B cell (primary cell): ENCODE measurements at regions not wholly inside any gene's neighbourhood (a gene's known extent, or its start where the extent isn't known, plus 50 kb on each side); places are given as distances from the start of the nearest gene placed in this dataset.

Source experiments
- ATAC-seq: fragments of 200-7000 bp; cut with Tn5 transposase; one replicate; pipeline ENCODE4 v1.10.0; 2021; ENCODE audit warnings: low read depth, mild to moderate bottlenecking, moderate number of reproducible peaks, moderate library complexity
- CTCF ChIA-PET: fragments of 350-600 bp; sonication (Branson Sonifier 250); formaldehyde crosslinking; loops from one replicate; lab custom pipeline; 2021; ENCODE audit warnings: antibody characterized with exemption, inconsistent platforms; lab: Charles Lee
- POLR2A ChIA-PET: fragments of 350-600 bp; sonication (Branson Sonifier 250); formaldehyde crosslinking; loops from one replicate; lab custom pipeline; 2021; ENCODE audit warnings: antibody characterized with exemption; lab: Charles Lee
- DNase-seq: peaks from one replicate; pipeline ENCODE4 v3.0.0; 2013
- H2AFZ ChIP-seq: 2 replicates; pipeline ENCODE4 v1.6.1; 2012; ENCODE audit warnings: mild to moderate bottlenecking, low read depth, low read length; ENCODE audit not compliant: insufficient read depth, poor library complexity, severe bottlenecking
- H3K27ac ChIP-seq, 2 donors: 1 replicate in 1 of 2; 2 replicates in 1 of 2; pipeline ENCODE4 v1.5.1; 2012 to 2013; ENCODE audit warnings: low read length in 2 of 2, mild to moderate bottlenecking in 2 of 2, moderate library complexity in 1 of 2
- H3K27me3 ChIP-seq, 4 experiments: fragments of 200-600 bp in 1 of 4; sonication (generic) in 1 of 4; replicated peaks in 1 of 4; 1 replicate in 2 of 4; 2 replicates in 2 of 4; pipeline versions ENCODE4 v1.6.1 to v1.7.0; 2013 to 2016; ENCODE audit warnings: low read length in 3 of 4, mild to moderate bottlenecking in 2 of 4, mixed read lengths in 1 of 4, moderate library complexity in 1 of 4; ENCODE audit not compliant: insufficient read depth in 4 of 4, control insufficient read depth in 3 of 4; ENCODE audit errors: control extremely low read depth in 1 of 4
- H3K36me3 ChIP-seq, 2 experiments: replicated peaks in 1 of 2; 1 replicate in 1 of 2; 2 replicates in 1 of 2; pipeline versions ENCODE4 v1.6.1 to v1.7.1; 2013; ENCODE audit warnings: low read length in 1 of 2; ENCODE audit not compliant: insufficient read depth in 2 of 2, control insufficient read depth in 1 of 2; ENCODE audit errors: control extremely low read depth in 1 of 2, extremely low read depth in 1 of 2
- H3K4me1 ChIP-seq, 2 donors: fragments of 200-600 bp in 1 of 2; sonication (generic) in 1 of 2; 1 replicate in 1 of 2; 2 replicates in 1 of 2; pipeline versions ENCODE4 v1.5.1 to v1.6.1; 2013 to 2017; ENCODE audit warnings: low read length in 2 of 2; ENCODE audit not compliant: control insufficient read depth in 2 of 2, insufficient read depth in 2 of 2
- H3K4me2 ChIP-seq: replicated peaks from 2 replicates; pipeline ENCODE3; 2012; ENCODE audit warnings: mild to moderate bottlenecking, low read depth, low read length; ENCODE audit not compliant: poor library complexity, severe bottlenecking
- H3K4me3 ChIP-seq, 5 experiments: fragments of 200-600 bp in 1 of 5; sonication (generic) in 1 of 5; 1 replicate in 3 of 5; 2 replicates in 2 of 5; pipeline versions ENCODE4 v1.5.1 to v1.7.0; 2011 to 2016; ENCODE audit warnings: low read length in 4 of 5, mild to moderate bottlenecking in 4 of 5, low read depth in 2 of 5, control low read depth in 1 of 5, moderate library complexity in 1 of 5; ENCODE audit not compliant: insufficient read depth in 1 of 5; ENCODE audit errors: control extremely low read depth in 1 of 5, extremely low read depth in 1 of 5
- H3K79me2 ChIP-seq: fragments of 200-600 bp; sonication (generic); one replicate; pipeline ENCODE4 v1.6.0; 2016; ENCODE audit warnings: low read length; ENCODE audit not compliant: control insufficient read depth, insufficient read depth
- H3K9ac ChIP-seq: fragments of 200-600 bp; sonication (generic); 2 replicates; pipeline ENCODE4 v1.6.1; 2017; ENCODE audit warnings: mild to moderate bottlenecking, low read length, moderate library complexity
- H3K9me3 ChIP-seq, 3 donors: one replicate each; pipeline versions ENCODE4 v1.6.1 to v1.7.1; 2013; ENCODE audit warnings: low read length in 2 of 3; ENCODE audit not compliant: control insufficient read depth in 2 of 3, insufficient read depth in 1 of 3; ENCODE audit errors: control extremely low read depth in 1 of 3
- H4K20me1 ChIP-seq: 2 replicates; pipeline ENCODE4 v1.6.0; 2012; ENCODE audit warnings: mild to moderate bottlenecking, low read length; ENCODE audit not compliant: insufficient read depth, control insufficient read depth, poor library complexity, severe bottlenecking
- H3K27ac Mint-ChIP-seq: one replicate; pipeline ENCODE4 v1.8.0; 2021; ENCODE audit warnings: mixed read lengths
- H3K27me3 Mint-ChIP-seq: one replicate; pipeline ENCODE4 v1.8.0; 2021; ENCODE audit warnings: mixed read lengths
- H3K4me1 Mint-ChIP-seq: one replicate; pipeline ENCODE4 v1.8.0; 2021; ENCODE audit warnings: mixed read lengths
- H3K4me3 Mint-ChIP-seq: one replicate; pipeline ENCODE4 v1.8.0; 2021; ENCODE audit warnings: mixed read lengths
- H3K9me3 Mint-ChIP-seq: one replicate; pipeline ENCODE4 v1.8.0; 2022; ENCODE audit warnings: mixed read lengths; ENCODE audit not compliant: insufficient read depth
- CTCF ChIP-seq: fragments of 200-600 bp; IDR thresholded peaks from one replicate; pipeline ENCODE4 v1.8.0; 2022; ENCODE audit warnings: antibody characterized with exemption, mild to moderate bottlenecking
- EZH2 ChIP-seq: IDR thresholded peaks from 2 replicates; pipeline ENCODE4 v1.6.1; 2012; ENCODE audit warnings: borderline replicate concordance, low read depth, mild to moderate bottlenecking, moderate library complexity, low read length; ENCODE audit not compliant: insufficient read depth, poor library complexity, severe bottlenecking
- WGBS: methylation state at CpG from one replicate; pipeline ENCODE4 v1.1.5; 2013; ENCODE audit warnings: missing lambda C conversion rate; ENCODE audit not compliant: insufficient coverage; 5-methylcytosine and 5-hydroxymethylcytosine counted together
- intact Hi-C: fragments of 100-400 bp; cut with micrococcal nuclease; formaldehyde crosslinking; loops from one replicate; pipeline ENCODE4 v1.10.0; 2022

GRCh38 chrX:110425222-110426154, 66.8 kb downstream of the RTL9 start:
- Histone ChIP-seq H4K20me1 (no peaks in the 10 kb centered on the region), H3K36me3 (no peaks in the 10 kb centered on the region), H3K9ac (no peak overlapping the region), H3K9me3 (no peaks in the 10 kb centered on the region), H3K4me3 (no peak overlapping the region), H3K79me2 (no peaks in the 10 kb centered on the region), H3K4me2 (no peak overlapping the region), H2AFZ (no peak overlapping the region), H3K27me3 (no peaks in the 10 kb centered on the region), H3K4me1 (no peaks in the 10 kb centered on the region), H3K27ac (no peak overlapping the region)
- no peaks in the 10 kb centered on the region for H3K27me3 Mint-ChIP-seq
- no peaks in the 10 kb centered on the region for H3K4me1 Mint-ChIP-seq
- POLR2A ChIA-PET, result no interaction called here
- CTCF ChIA-PET, result interaction anchor here (1.3 to 2.3 kb wide), 2 partner anchors 10 to 13 kb away, joined by 3 to 6 read pairs; no protein-coding TSS in a partner anchor
- intact Hi-C loops, result no loop called here
- no peak for DNase-seq
- H3K27ac Mint-ChIP-seq, result no peak overlapping the region
- WGBS, result no CpG with 5 or more reads among the region's 9 CpGs
- TF ChIP-seq EZH2 (no peak), CTCF (no peak)
- no peak overlapping the region for H3K4me3 Mint-ChIP-seq
- H3K9me3 Mint-ChIP-seq, result no peaks in the 10 kb centered on the region
- no peak for ATAC-seq

- ChIA-PET CTCF (interaction anchor here (1.3 kb wide), 1 partner anchor 10 kb away, joined by 3 read pairs; no protein-coding TSS in a partner anchor), POLR2A (no interaction called here)
- Histone ChIP-seq H2AFZ (no peak overlapping the region), H3K27me3 (no peaks in the 10 kb centered on the region), H3K36me3 (no peaks in the 10 kb centered on the region), H3K9ac (no peak overlapping the region), H3K4me1 (no peaks in the 10 kb centered on the region), H3K27ac (no peak overlapping the region), H3K79me2 (no peaks in the 10 kb centered on the region), H3K4me2 (no peak overlapping the region), H3K4me3 (no peak overlapping the region), H3K9me3 (no peaks in the 10 kb centered on the region), H4K20me1 (no peaks in the 10 kb centered on the region)
- no peaks in the 10 kb centered on the region for H3K27me3 Mint-ChIP-seq
- ATAC-seq, result no peak
- no peaks in the 10 kb centered on the region for H3K4me1 Mint-ChIP-seq
- TF ChIP-seq CTCF, result no peak
- no peak for TF ChIP-seq EZH2
- no peak for DNase-seq
- intact Hi-C loops, result no loop called here
- no peaks in the 10 kb centered on the region for H3K9me3 Mint-ChIP-seq
- no peak overlapping the region for H3K4me3 Mint-ChIP-seq
- WGBS, result 100% methylated on average over 1 of the region's 6 CpGs
- no peak overlapping the region for H3K27ac Mint-ChIP-seq
Observed at GRCh38 chrX:110426155-110426504, 67.5 kb downstream of the RTL9 start.
